GM04503 (cell line): ENCODE measurements at regions not wholly inside any gene's neighbourhood (a gene's known extent, or its start where the extent isn't known, plus 50 kb on each side); places are given as distances from the start of the nearest gene placed in this dataset.
"Not testable (repeated sequence)": the region's sequence is repeated elsewhere in the genome, so short reads cannot be mapped to it uniquely, and the experiment has no call there.

Experiments used
- DNase-seq: peaks from one replicate; pipeline ENCODE4 v3.0.0-alpha.2; 2012; ENCODE audit warnings: low read depth

GRCh38 chr2:179385756-179386155 is 121.1 kb upstream of the SESTD1 start:
- not testable (repeated sequence) for DNase-seq

GRCh38 chr2:179383975-179384374 is 119.3 kb upstream of the SESTD1 start:
- no peak for DNase-seq

- DNase-seq: peak; percentile 7
Measured at GRCh38 chr2:179377296-179377695, 112.7 kb upstream of the SESTD1 start.

- DNase-seq: peak; percentile 17
Measured at GRCh38 chr2:179376881-179377280, 112.2 kb upstream of the SESTD1 start.

GRCh38 chr2:179373816-179374215 is 109.2 kb upstream of the SESTD1 start:
- no peak for DNase-seq

GRCh38 chr2:179365561-179365960 is 100.9 kb upstream of the SESTD1 start:
- not testable (repeated sequence) for DNase-seq

GRCh38 chr2:179355881-179356280 is 91.2 kb upstream of the SESTD1 start:
- no peak for DNase-seq

GRCh38 chr2:179354739-179355537 is 90.3 kb upstream of the SESTD1 start:
- DNase-seq: no peak

- DNase-seq: no peak
Measured at GRCh38 chr2:179354296-179354695, 89.7 kb upstream of the SESTD1 start.

- DNase-seq: no peak
Measured at GRCh38 chr2:179352181-179352580, 87.5 kb upstream of the SESTD1 start.

- DNase-seq: no peak
Measured at GRCh38 chr2:179351057-179351456, 86.4 kb upstream of the SESTD1 start.

GRCh38 chr2:179349670-179350303 is 85.2 kb upstream of the SESTD1 start:
- DNase-seq: no peak

GRCh38 chr2:179348906-179349305 is 84.3 kb upstream of the SESTD1 start:
- no peak for DNase-seq

GRCh38 chr2:179344970-179345369 is 80.3 kb upstream of the SESTD1 start:
- DNase-seq: no peak

GRCh38 chr2:179344280-179344964 is 79.8 kb upstream of the SESTD1 start:
- no peak for DNase-seq

GRCh38 chr2:179343945-179344279 is 79.3 kb upstream of the SESTD1 start:
- no peak for DNase-seq

GRCh38 chr2:179341152-179341866 is 76.7 kb upstream of the SESTD1 start:
- no peak for DNase-seq

GRCh38 chr2:179340678-179341077 is 76.0 kb upstream of the SESTD1 start:
- no peak for DNase-seq

- DNase-seq: no peak
Measured at GRCh38 chr2:179338681-179339080, 74.0 kb upstream of the SESTD1 start.

GRCh38 chr2:179336782-179337534 is 72.3 kb upstream of the SESTD1 start:
- peak; percentile 61 for DNase-seq

GRCh38 chr2:179335732-179336131 is 71.1 kb upstream of the SESTD1 start:
- no peak for DNase-seq

- DNase-seq: no peak
Measured at GRCh38 chr2:179332903-179333302, 68.3 kb upstream of the SESTD1 start.
